Gastroesophageal sphincter (tissue), 3 donors: ENCODE measurements at regions not wholly inside any gene's neighbourhood (a gene's known extent, or its start where the extent isn't known, plus 50 kb on each side); places are given as distances from the start of the nearest gene placed in this dataset.

Source experiments
- CTCF ChIP-seq, 4 experiments: fragments of 200-600 bp in 2 of 4; fragments of 450-650 bp in 2 of 4; sonication (generic) in 1 of 4; IDR thresholded peaks; one replicate each; pipeline ENCODE4 v1.5.1; 2017 to 2019; ENCODE audit warnings: antibody characterized with exemption in 4 of 4, mild to moderate bottlenecking in 2 of 4, moderate library complexity in 2 of 4
- POLR2AphosphoS5 ChIP-seq: sonication (generic); formaldehyde crosslinking; IDR thresholded peaks from one replicate; pipeline ENCODE4 v1.6.1; 2017; ENCODE audit warnings: antibody characterized with exemption

GRCh38 chr6:112912416-112913101, 565.4 kb downstream of the RFPL4B start:
- TF ChIP-seq POLR2AphosphoS5 = no peak
- TF ChIP-seq CTCF (IDR thresholded peaks at IDR 0.05) = no peak
